ENCODE measurements at regions not wholly inside any gene's neighbourhood (a gene's known extent, or its start where the extent isn't known, plus 50 kb on each side); places are given as distances from the start of the nearest gene placed in this dataset.
"Not testable (repeated sequence)": the region's sequence is repeated elsewhere in the genome, so short reads cannot be mapped to it uniquely, and the experiment has no call there.

GRCh38 chr10:53441843-53442242, 669.3 kb upstream of the MBL2 start:
- H3K27me3 Mint-ChIP-seq (ENCODE audit: low read depth) = no peaks in the 10 kb centered on the region
- DNase-seq = no peak
- H3K36me3 Mint-ChIP-seq (ENCODE audit: low read depth) = no peaks in the 10 kb centered on the region
- peaks cover 7% of the 10 kb centered on the region for H3K9me3 Mint-ChIP-seq
- CTCF ChIA-PET = no interaction called here
- intact Hi-C loops (cut with micrococcal nuclease) = no loop called here
- H3K4me1 Mint-ChIP-seq (ENCODE audit: low read depth) = no peaks in the 10 kb centered on the region
- no peak overlapping the region for H3K27ac Mint-ChIP-seq
- H3K4me3 Mint-ChIP-seq = no peak overlapping the region

GRCh38 chr10:53440601-53441000, 668.0 kb upstream of the MBL2 start:
- H3K36me3 Mint-ChIP-seq (ENCODE audit: low read depth) = no peaks in the 10 kb centered on the region
- intact Hi-C loops (cut with micrococcal nuclease) = no loop called here
- no peaks in the 10 kb centered on the region for H3K4me1 Mint-ChIP-seq (ENCODE audit: low read depth)
- peaks cover 12% of the 10 kb centered on the region for H3K9me3 Mint-ChIP-seq
- H3K27ac Mint-ChIP-seq = no peak overlapping the region
- H3K4me3 Mint-ChIP-seq = no peak overlapping the region
- DNase-seq = no peak
- CTCF ChIA-PET = interaction anchor here (0.5 kb wide), 1 partner anchor 1055 kb away, joined by 3 read pairs; no protein-coding TSS in a partner anchor
- H3K27me3 Mint-ChIP-seq (ENCODE audit: low read depth) = no peaks in the 10 kb centered on the region

GRCh38 chr10:53439075-53439474, 666.5 kb upstream of the MBL2 start:
- H3K27me3 Mint-ChIP-seq (ENCODE audit: low read depth); H3K36me3 Mint-ChIP-seq (ENCODE audit: low read depth); CTCF ChIA-PET; H3K4me1 Mint-ChIP-seq (ENCODE audit: low read depth); H3K27ac Mint-ChIP-seq; DNase-seq; intact Hi-C loops (cut with micrococcal nuclease); H3K4me3 Mint-ChIP-seq: not testable (repeated sequence)
- peaks cover 10% of the 10 kb centered on the region for H3K9me3 Mint-ChIP-seq

- peaks cover 9% of the 10 kb centered on the region for H3K9me3 Mint-ChIP-seq
- H3K36me3 Mint-ChIP-seq (ENCODE audit: low read depth) = no peaks in the 10 kb centered on the region
- CTCF ChIA-PET = no interaction called here
- intact Hi-C loops (cut with micrococcal nuclease) = no loop called here
- no peak overlapping the region for H3K27ac Mint-ChIP-seq
- no peak for DNase-seq
- H3K4me3 Mint-ChIP-seq = no peak overlapping the region
- no peaks in the 10 kb centered on the region for H3K4me1 Mint-ChIP-seq (ENCODE audit: low read depth)
- H3K27me3 Mint-ChIP-seq (ENCODE audit: low read depth) = no peaks in the 10 kb centered on the region
Measured at GRCh38 chr10:53434413-53434812, 661.8 kb upstream of the MBL2 start.

- Mint-ChIP-seq H3K27me3 (ENCODE audit: low read depth) (no peaks in the 10 kb centered on the region), H3K36me3 (ENCODE audit: low read depth) (no peaks in the 10 kb centered on the region), H3K27ac (no peak overlapping the region), H3K4me3 (no peak overlapping the region), H3K4me1 (ENCODE audit: low read depth) (no peaks in the 10 kb centered on the region), H3K9me3 (peaks cover 7% of the 10 kb centered on the region)
- intact Hi-C loops (cut with micrococcal nuclease) = no loop called here
- no peak for DNase-seq
- CTCF ChIA-PET = no interaction called here
Measured at GRCh38 chr10:53432035-53432434, 659.5 kb upstream of the MBL2 start.

- no peaks in the 10 kb centered on the region for H3K4me1 Mint-ChIP-seq (ENCODE audit: low read depth)
- CTCF ChIA-PET = no interaction called here
- intact Hi-C loops (cut with micrococcal nuclease) = no loop called here
Measured at GRCh38 chr10:53430974-53431373, 658.4 kb upstream of the MBL2 start.

GRCh38 chr10:53430127-53430891, 657.7 kb upstream of the MBL2 start:
- no peak for DNase-seq
- CTCF ChIA-PET = no interaction called here
- Mint-ChIP-seq H3K4me3 (no peak overlapping the region), H3K9me3 (peaks cover 1% of the 10 kb centered on the region), H3K27ac (no peak overlapping the region), H3K27me3 (ENCODE audit: low read depth) (no peaks in the 10 kb centered on the region), H3K36me3 (ENCODE audit: low read depth) (no peaks in the 10 kb centered on the region), H3K4me1 (ENCODE audit: low read depth) (no peaks in the 10 kb centered on the region)
- intact Hi-C loops (cut with micrococcal nuclease) = no loop called here

More at GRCh38 chr10:53430974-53431373, 658.4 kb upstream of the MBL2 start:
- H3K4me3 Mint-ChIP-seq = no peak overlapping the region
- H3K9me3 Mint-ChIP-seq = peaks cover 4% of the 10 kb centered on the region
- no peak for DNase-seq
- no peak overlapping the region for H3K27ac Mint-ChIP-seq
- no peaks in the 10 kb centered on the region for H3K36me3 Mint-ChIP-seq (ENCODE audit: low read depth)
- no peaks in the 10 kb centered on the region for H3K27me3 Mint-ChIP-seq (ENCODE audit: low read depth)

GRCh38 chr10:53422223-53422888, 649.8 kb upstream of the MBL2 start:
- intact Hi-C loops (cut with micrococcal nuclease) = no loop called here
- CTCF ChIA-PET = no interaction called here
- H3K27me3 Mint-ChIP-seq (ENCODE audit: low read depth) = no peaks in the 10 kb centered on the region
- H3K4me1 Mint-ChIP-seq (ENCODE audit: low read depth) = no peaks in the 10 kb centered on the region
- H3K4me3 Mint-ChIP-seq = no peak overlapping the region
- no peak overlapping the region for H3K27ac Mint-ChIP-seq
- H3K9me3 Mint-ChIP-seq = peaks cover 20% of the 10 kb centered on the region
- no peak for DNase-seq
- H3K36me3 Mint-ChIP-seq (ENCODE audit: low read depth) = no peaks in the 10 kb centered on the region

GRCh38 chr10:53412651-53413050, 640.1 kb upstream of the MBL2 start:
- no peaks in the 10 kb centered on the region for H3K36me3 Mint-ChIP-seq (ENCODE audit: low read depth)
- DNase-seq = no peak
- no peak overlapping the region for H3K27ac Mint-ChIP-seq
- H3K9me3 Mint-ChIP-seq = peaks cover 11% of the 10 kb centered on the region
- H3K4me3 Mint-ChIP-seq = no peak overlapping the region
- H3K4me1 Mint-ChIP-seq (ENCODE audit: low read depth) = no peaks in the 10 kb centered on the region
- intact Hi-C loops (cut with micrococcal nuclease) = no loop called here
- CTCF ChIA-PET = no interaction called here
- no peaks in the 10 kb centered on the region for H3K27me3 Mint-ChIP-seq (ENCODE audit: low read depth)

GRCh38 chr10:53406532-53406931, 633.9 kb upstream of the MBL2 start:
- CTCF ChIA-PET = no interaction called here
- Mint-ChIP-seq H3K4me1 (ENCODE audit: low read depth) (no peaks in the 10 kb centered on the region), H3K27me3 (ENCODE audit: low read depth) (no peaks in the 10 kb centered on the region), H3K4me3 (no peak overlapping the region), H3K27ac (no peak overlapping the region), H3K9me3 (peaks cover 4% of the 10 kb centered on the region), H3K36me3 (ENCODE audit: low read depth) (no peaks in the 10 kb centered on the region)
- DNase-seq = no peak
- intact Hi-C loops (cut with micrococcal nuclease) = no loop called here

GRCh38 chr10:53403688-53404087, 631.1 kb upstream of the MBL2 start:
- intact Hi-C loops (cut with micrococcal nuclease) = no loop called here
- no peaks in the 10 kb centered on the region for H3K36me3 Mint-ChIP-seq (ENCODE audit: low read depth)
- H3K9me3 Mint-ChIP-seq = peaks cover 4% of the 10 kb centered on the region

GRCh38 chr10:53402594-53402993, 630.0 kb upstream of the MBL2 start:
- H3K9me3 Mint-ChIP-seq = peaks cover 2% of the 10 kb centered on the region
- H3K4me1 Mint-ChIP-seq (ENCODE audit: low read depth) = no peaks in the 10 kb centered on the region
- CTCF ChIA-PET = interaction anchor here (0.5 to 0.7 kb wide), 2 partner anchors 77 to 885 kb away, joined by 3 to 4 read pairs; no protein-coding TSS in a partner anchor
- DNase-seq = no peak
- H3K4me3 Mint-ChIP-seq = no peak overlapping the region
- no peak overlapping the region for H3K27ac Mint-ChIP-seq
- H3K36me3 Mint-ChIP-seq (ENCODE audit: low read depth) = no peaks in the 10 kb centered on the region
- intact Hi-C loops (cut with micrococcal nuclease) = no loop called here
- H3K27me3 Mint-ChIP-seq (ENCODE audit: low read depth) = no peaks in the 10 kb centered on the region

More at GRCh38 chr10:53403688-53404087, 631.1 kb upstream of the MBL2 start:
- Mint-ChIP-seq H3K4me3 (no peak overlapping the region), H3K27me3 (ENCODE audit: low read depth) (no peaks in the 10 kb centered on the region), H3K27ac (no peak overlapping the region), H3K4me1 (ENCODE audit: low read depth) (no peaks in the 10 kb centered on the region)
- CTCF ChIA-PET = no interaction called here
- DNase-seq = no peak

- Mint-ChIP-seq H3K27ac (no peak overlapping the region), H3K36me3 (ENCODE audit: low read depth) (no peaks in the 10 kb centered on the region), H3K4me1 (ENCODE audit: low read depth) (no peaks in the 10 kb centered on the region), H3K9me3 (peaks cover 2% of the 10 kb centered on the region), H3K4me3 (no peak overlapping the region), H3K27me3 (ENCODE audit: low read depth) (no peaks in the 10 kb centered on the region)
- intact Hi-C loops (cut with micrococcal nuclease) = no loop called here
- DNase-seq = no peak
- CTCF ChIA-PET = no interaction called here
Measured at GRCh38 chr10:53401536-53401935, 629.0 kb upstream of the MBL2 start.

Measured in activated naive CD4-positive, alpha-beta T cell treated with anti-CD3 and anti-CD28 coated beads for 36 hours (primary cell).